A673 (cell line): ENCODE measurements at regions not wholly inside any gene's neighbourhood (a gene's known extent, or its start where the extent isn't known, plus 50 kb on each side); places are given as distances from the start of the nearest gene placed in this dataset.

Experiments
- CTCF ChIP-seq: fragments of 300-800, 200-600 bp; sonication (generic); conservative IDR thresholded peaks from 2 replicates; pipeline ENCODE4 v1.5.1; 2017; ENCODE audit warnings: low read depth, mild to moderate bottlenecking, antibody characterized with exemption, low read length, moderate library complexity, mixed read lengths
- EZH2 ChIP-seq: fragments of 200-600 bp; sonication (generic); IDR thresholded peaks from 2 replicates; pipeline ENCODE4 v1.6.1; 2017; ENCODE audit warnings: borderline replicate concordance, low read depth, mild to moderate bottlenecking, mixed read lengths, antibody characterized with exemption, low read length; ENCODE audit not compliant: poor library complexity, severe bottlenecking

- TF ChIP-seq CTCF = no peak
- TF ChIP-seq EZH2 = no peak
These were observed 172.9 kb upstream of the IL12B start for GRCh38 chr5:159503236-159503635.
